ENCODE measurements at regions not wholly inside any gene's neighbourhood (a gene's known extent, or its start where the extent isn't known, plus 50 kb on each side); places are given as distances from the start of the nearest gene placed in this dataset.

GRCh38 chr4:181770971-181771370 is 472.2 kb upstream of the TENM3 start:
- no peak for DNase-seq (ENCODE audit: low read depth in 1 of 2, low spot score in 1 of 2)
- Histone ChIP-seq H3K27ac (replicated peaks) (no peak overlapping the region), H3K4me3 (replicated peaks; ENCODE audit: insufficient read depth, low read length) (no peak overlapping the region), H3K27me3 (ENCODE audit: insufficient read depth, poor library complexity, severe bottlenecking) (no peaks in the 10 kb centered on the region)
- TF ChIP-seq SPI1 (IDR thresholded peaks at IDR 0.05; ENCODE audit: borderline replicate concordance, low read depth) (no peak), REST (IDR thresholded peaks at IDR 0.05; ENCODE audit: insufficient replicate concordance, low read depth) (no peak)

GRCh38 chr4:181775298-181775697 is 467.9 kb upstream of the TENM3 start:
- TF ChIP-seq CTCF (IDR thresholded peaks at IDR 0.05; ENCODE audit: insufficient read depth, low read length) (no peak), POLR2AphosphoS5 (IDR thresholded peaks at IDR 0.05; ENCODE audit: low read depth) (no peak), SPI1 (IDR thresholded peaks at IDR 0.05; ENCODE audit: borderline replicate concordance, low read depth) (no peak), REST (IDR thresholded peaks at IDR 0.05; ENCODE audit: insufficient replicate concordance, low read depth) (no peak), GABPA (IDR thresholded peaks at IDR 0.05; ENCODE audit: low read depth) (no peak)
- H3K27me3 ChIP-seq (ENCODE audit: insufficient read depth, poor library complexity, severe bottlenecking) = no peaks in the 10 kb centered on the region
- no peak overlapping the region for H3K4me3 ChIP-seq (replicated peaks; ENCODE audit: insufficient read depth, low read length)
- no peak overlapping the region for H3K27ac ChIP-seq (replicated peaks)
- DNase-seq (ENCODE audit: low read depth in 1 of 2, low spot score in 1 of 2) = no peak

GRCh38 chr4:181776264-181777054 is 466.7 kb upstream of the TENM3 start:
- no peak for DNase-seq (ENCODE audit: low read depth in 1 of 2, low spot score in 1 of 2)
- TF ChIP-seq CTCF (IDR thresholded peaks at IDR 0.05; ENCODE audit: insufficient read depth, low read length) (no peak), POLR2AphosphoS5 (IDR thresholded peaks at IDR 0.05; ENCODE audit: low read depth) (no peak), GABPA (IDR thresholded peaks at IDR 0.05; ENCODE audit: low read depth) (no peak), REST (IDR thresholded peaks at IDR 0.05; ENCODE audit: insufficient replicate concordance, low read depth) (no peak), SPI1 (IDR thresholded peaks at IDR 0.05; ENCODE audit: borderline replicate concordance, low read depth) (no peak)
- no peak overlapping the region for H3K27ac ChIP-seq (replicated peaks)
- no peak overlapping the region for H3K4me3 ChIP-seq (replicated peaks; ENCODE audit: insufficient read depth, low read length)
- no peaks in the 10 kb centered on the region for H3K27me3 ChIP-seq (ENCODE audit: insufficient read depth, poor library complexity, severe bottlenecking)

Data from HL-60 (cell line).